Thyroid gland (tissue), 4 donors: ENCODE measurements at regions not wholly inside any gene's neighbourhood (a gene's known extent, or its start where the extent isn't known, plus 50 kb on each side); places are given as distances from the start of the nearest gene placed in this dataset.

Experiments used
- DNase-seq, 2 donors: peaks; one replicate each; pipeline ENCODE4 v3.0.0-alpha.2; 2019
- H3K27ac ChIP-seq, 3 donors: fragments of 200-600 bp; sonication (generic); 1 replicate in 2 of 3; 2 replicates in 1 of 3; pipeline ENCODE4 v1.5.1; 2016 to 2019; ENCODE audit warnings: mild to moderate bottlenecking in 1 of 3, moderate library complexity in 1 of 3
- H3K27me3 ChIP-seq: fragments of 200-600 bp; sonication (generic); one replicate; pipeline ENCODE4 v1.5.1; 2019
- H3K36me3 ChIP-seq, 2 donors: fragments of 200-600 bp; sonication (generic); one replicate each; pipeline ENCODE4 v1.5.1; 2016 to 2019
- H3K4me1 ChIP-seq, 2 donors: fragments of 200-600 bp; sonication (generic); one replicate each; pipeline ENCODE4 v1.5.1; 2017 to 2019
- H3K4me3 ChIP-seq, 3 donors: fragments of 200-600 bp; sonication (generic); replicated peaks in 1 of 3; 1 replicate in 2 of 3; 2 replicates in 1 of 3; pipeline ENCODE4 v1.5.1; 2016; ENCODE audit warnings: mild to moderate bottlenecking in 1 of 3
- H3K9me3 ChIP-seq: fragments of 200-600 bp; sonication (generic); one replicate; pipeline ENCODE4 v1.5.1; 2017
- CTCF ChIP-seq, 6 experiments: fragments of 200-600 bp in 3 of 6; fragments of 450-650 bp in 3 of 6; sonication (generic) in 3 of 6; IDR thresholded peaks; one replicate each; pipeline ENCODE4 v1.5.1; 2016 to 2019; ENCODE audit warnings: antibody characterized with exemption in 6 of 6, mild to moderate bottlenecking in 2 of 6, inconsistent platforms in 1 of 6, moderate library complexity in 1 of 6
- POLR2A ChIP-seq, 2 donors: fragments of 450-650 bp; IDR thresholded peaks; one replicate each; pipeline ENCODE4 v1.6.1; 2017; ENCODE audit warnings: antibody characterized with exemption in 2 of 2, mild to moderate bottlenecking in 2 of 2, moderate library complexity in 1 of 2
- WGBS, 2 donors: methylation state at CpG; one replicate each; pipeline ENCODE4 v1.1.5; 2017; 5-methylcytosine and 5-hydroxymethylcytosine counted together
- intact Hi-C: fragments of 100-400 bp; cut with DNase I; formaldehyde crosslinking; loops from one replicate; pipeline ENCODE4 v1.15.1; 2023

- intact Hi-C loops: no loop called here
- TF ChIP-seq POLR2A (IDR thresholded peaks at IDR 0.05) (no peak), CTCF (IDR thresholded peaks at IDR 0.05) (no peak)
- no peaks in the 10 kb centered on the region for H3K27me3 ChIP-seq
- no peaks in the 10 kb centered on the region for H3K4me1 ChIP-seq
- no peaks in the 10 kb centered on the region for H3K36me3 ChIP-seq
- H3K27ac ChIP-seq: no peak overlapping the region
- WGBS, 2 donors: 95 to 96% methylated on average over 1 of the region's 1 CpG
- H3K9me3 ChIP-seq: no peaks in the 10 kb centered on the region
- H3K4me3 ChIP-seq: no peak overlapping the region
- no peak for DNase-seq
These were observed 382.7 kb downstream of the HRH4 start for GRCh38 chr18:24843123-24843522.

DNA sequence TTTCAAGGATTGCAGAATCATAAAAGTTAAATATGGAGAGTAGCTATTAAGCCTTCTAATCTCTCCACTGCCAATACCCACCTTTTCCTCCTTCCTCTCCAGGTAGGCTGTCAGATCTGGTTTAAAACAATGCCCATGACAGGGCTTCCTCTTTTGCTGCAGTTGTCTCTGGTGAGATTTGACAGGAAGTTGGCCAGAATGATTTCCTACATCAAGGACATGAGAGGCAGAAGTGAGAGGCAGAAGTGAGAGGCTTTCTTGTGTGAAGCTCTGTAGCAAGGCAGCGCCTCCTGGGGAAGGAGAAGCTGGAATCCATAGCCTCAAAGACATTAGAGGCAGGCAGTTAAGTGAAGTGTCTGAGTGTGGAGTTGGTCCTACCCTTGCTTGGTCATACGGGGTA is 385.7 kb downstream of the HRH4 start:
- DNase-seq: no peak
- WGBS, 2 donors: 74 to 88% methylated on average over 2 of the region's 2 CpGs
- Histone ChIP-seq H3K27me3 (no peaks in the 10 kb centered on the region), H3K27ac (no peak overlapping the region), H3K4me1 (no peaks in the 10 kb centered on the region), H3K36me3 (no peaks in the 10 kb centered on the region), H3K9me3 (no peaks in the 10 kb centered on the region), H3K4me3 (no peak overlapping the region)
- intact Hi-C loops: no loop called here
- TF ChIP-seq POLR2A (IDR thresholded peaks at IDR 0.05): no peak
- TF ChIP-seq CTCF (IDR thresholded peaks at IDR 0.05): no peak

DNA sequence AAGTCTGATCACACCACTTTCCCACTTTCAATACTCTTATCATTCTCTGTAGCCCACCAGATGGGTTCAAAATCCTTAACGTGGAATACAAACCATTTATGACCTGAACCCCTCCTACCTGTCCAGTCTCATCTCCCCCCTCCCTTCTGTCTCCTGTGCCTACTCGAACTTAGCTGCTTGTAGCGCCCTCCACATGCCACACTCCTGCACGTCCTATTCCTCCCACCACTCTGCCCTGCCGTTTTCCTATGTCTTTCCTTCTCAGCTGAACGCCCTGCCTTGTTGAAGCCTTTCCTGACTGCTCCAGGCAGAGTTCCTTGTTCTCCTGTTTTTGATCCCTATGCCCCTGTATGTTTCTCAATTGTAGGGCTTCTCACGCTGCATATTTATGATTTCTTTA is 390.1 kb downstream of the HRH4 start:
- WGBS, 2 donors: 69 to 71% methylated on average over 7 of the region's 7 CpGs
- TF ChIP-seq POLR2A (IDR thresholded peaks at IDR 0.05): no peak
- no peak for TF ChIP-seq CTCF (IDR thresholded peaks at IDR 0.05)
- no peak overlapping the region for H3K4me3 ChIP-seq
- no peak overlapping the region for H3K27ac ChIP-seq
- H3K4me1 ChIP-seq: no peaks in the 10 kb centered on the region
- H3K27me3 ChIP-seq: no peaks in the 10 kb centered on the region
- H3K9me3 ChIP-seq: no peaks in the 10 kb centered on the region
- H3K36me3 ChIP-seq: no peaks in the 10 kb centered on the region
- no peak for DNase-seq
- intact Hi-C loops: no loop called here

DNA sequence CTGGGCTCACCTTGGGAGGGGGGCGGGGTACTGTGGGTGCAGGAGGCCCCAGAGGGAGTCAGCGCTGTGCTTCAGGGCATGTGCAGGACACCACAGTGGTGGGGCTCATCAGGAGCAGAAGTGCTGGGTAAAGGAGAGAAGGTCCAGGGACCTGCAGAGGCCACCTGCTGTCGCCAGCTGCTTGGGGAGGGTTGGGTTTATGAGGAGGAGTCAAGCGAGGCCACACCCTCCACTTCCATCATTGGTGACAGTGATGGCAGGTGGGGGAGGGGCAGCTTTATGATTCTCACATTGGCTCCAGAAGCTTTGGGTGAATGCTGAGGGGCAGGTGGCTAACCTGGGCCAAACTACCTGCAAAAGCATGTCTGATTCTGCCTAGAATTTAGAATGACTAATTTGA is 392.6 kb downstream of the HRH4 start:
- Histone ChIP-seq H3K4me1 (no peaks in the 10 kb centered on the region), H3K9me3 (no peaks in the 10 kb centered on the region), H3K4me3 (no peak overlapping the region), H3K27me3 (no peaks in the 10 kb centered on the region), H3K36me3 (no peaks in the 10 kb centered on the region), H3K27ac (no peak overlapping the region)
- TF ChIP-seq POLR2A (IDR thresholded peaks at IDR 0.05) (no peak), CTCF (IDR thresholded peaks at IDR 0.05) (no peak)
- 87 to 90% methylated on average over 4 of the region's 4 CpGs for WGBS, 2 donors
- intact Hi-C loops: no loop called here
- no peak for DNase-seq

DNA sequence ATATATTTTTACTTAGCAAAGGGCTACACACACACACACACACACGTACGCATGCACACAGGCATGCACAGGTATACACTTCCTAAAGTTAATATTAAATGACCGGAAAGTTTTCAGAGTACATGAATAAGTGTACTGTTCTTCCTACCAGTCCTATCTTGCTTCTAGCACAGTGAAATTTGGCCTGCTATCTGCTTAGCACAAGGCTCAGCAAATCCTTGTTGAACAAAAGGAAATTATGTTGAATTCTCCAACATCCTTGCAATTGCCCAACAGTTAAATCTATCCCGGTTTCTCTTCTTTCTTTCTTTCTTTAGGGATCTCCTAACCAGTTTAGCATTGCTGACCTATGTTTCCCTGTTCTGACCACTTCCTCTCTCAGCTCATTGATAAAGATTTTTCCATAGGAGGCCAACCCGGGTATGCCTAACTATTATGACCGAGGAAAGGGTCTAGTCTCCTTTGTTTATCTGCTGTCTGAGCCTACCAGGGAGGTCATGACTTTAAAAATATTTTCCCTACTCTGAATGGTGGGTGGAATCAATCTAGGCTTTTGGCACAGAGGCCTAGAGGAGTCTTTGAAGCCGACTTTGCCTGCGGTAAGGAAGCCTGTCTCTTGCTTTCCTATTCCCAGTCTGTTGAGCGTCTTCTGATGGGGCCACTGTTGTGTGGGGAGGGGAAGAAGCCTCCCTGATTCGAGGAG is 400.7 kb downstream of the HRH4 start:
- no peak for TF ChIP-seq CTCF (IDR thresholded peaks at IDR 0.05)
- no peak for TF ChIP-seq POLR2A (IDR thresholded peaks at IDR 0.05)
- Histone ChIP-seq H3K27ac (no peak overlapping the region), H3K4me1 (no peaks in the 10 kb centered on the region), H3K27me3 (no peaks in the 10 kb centered on the region), H3K36me3 (no peaks in the 10 kb centered on the region), H3K9me3 (no peaks in the 10 kb centered on the region), H3K4me3 (no peak overlapping the region)
- no peak for DNase-seq
- WGBS, 2 donors: 72 to 81% methylated on average over 10 of the region's 10 CpGs
- intact Hi-C loops: no loop called here
